DND-41 (cell line): ENCODE measurements at regions not wholly inside any gene's neighbourhood (a gene's known extent, or its start where the extent isn't known, plus 50 kb on each side); places are given as distances from the start of the nearest gene placed in this dataset.

Source experiments
- ATAC-seq: fragments of 200-7000 bp; cut with Tn5 transposase; 3 replicates; pipeline ENCODE4 v1.9.1; 2021; ENCODE audit warnings: low read depth; ENCODE audit not compliant: insufficient read depth
- DNase-seq: peaks from one replicate; pipeline ENCODE4 v3.0.0-alpha.2; 2020
- H2AFZ ChIP-seq: 2 replicates; pipeline ENCODE4 v1.6.0; 2012; ENCODE audit warnings: low read depth, low read length
- H3K27ac ChIP-seq: 2 replicates; pipeline ENCODE4 v1.5.1; 2012; ENCODE audit warnings: low read length, inconsistent platforms
- H3K27me3 ChIP-seq: fragments of 200-600 bp; sonication (generic); 2 replicates; pipeline ENCODE4 v1.6.0; 2012; ENCODE audit warnings: low read length, mild to moderate bottlenecking, inconsistent platforms; ENCODE audit not compliant: insufficient read depth, poor library complexity
- H3K36me3 ChIP-seq: 2 replicates; pipeline ENCODE4 v1.5.1; 2012; ENCODE audit warnings: low read length, inconsistent platforms; ENCODE audit not compliant: insufficient read depth
- H3K4me1 ChIP-seq: 2 replicates; pipeline ENCODE4 v1.5.1; 2012; ENCODE audit warnings: mild to moderate bottlenecking, low read length; ENCODE audit not compliant: insufficient read depth
- H3K4me2 ChIP-seq: 2 replicates; pipeline ENCODE4 v1.6.0; 2012; ENCODE audit warnings: mild to moderate bottlenecking, moderate library complexity, low read length, inconsistent platforms; ENCODE audit not compliant: insufficient read depth
- H3K4me3 ChIP-seq, 2 experiments: fragments of 200-600 bp in 1 of 2; shearing (Covaris generic) in 1 of 2; 2 replicates each; pipeline ENCODE4 v1.5.1; 2012 to 2016; ENCODE audit warnings: inconsistent platforms in 2 of 2, low read length in 2 of 2, mild to moderate bottlenecking in 2 of 2, low read depth in 1 of 2, moderate library complexity in 1 of 2
- H3K79me2 ChIP-seq: 2 replicates; pipeline ENCODE4 v1.6.0; 2012; ENCODE audit warnings: low read length, inconsistent platforms; ENCODE audit not compliant: insufficient read depth
- H3K9ac ChIP-seq: 2 replicates; pipeline ENCODE4 v1.6.0; 2012; ENCODE audit warnings: low read depth, mild to moderate bottlenecking, inconsistent platforms, low read length, moderate library complexity
- H3K9me3 ChIP-seq: 2 replicates; pipeline ENCODE4 v1.5.1; 2012; ENCODE audit warnings: low read length, moderate library complexity, mild to moderate bottlenecking, inconsistent platforms; ENCODE audit not compliant: insufficient read depth, severe bottlenecking
- H4K20me1 ChIP-seq: 2 replicates; pipeline ENCODE4 v1.6.0; 2012; ENCODE audit warnings: low read length; ENCODE audit not compliant: insufficient read depth
- CTCF ChIP-seq: IDR thresholded peaks from 2 replicates; pipeline ENCODE4 v1.5.1; 2012; ENCODE audit warnings: borderline replicate concordance, low read length, moderate library complexity, mild to moderate bottlenecking; ENCODE audit not compliant: poor library complexity, severe bottlenecking; ENCODE audit errors: extremely low read depth
- EZH2 ChIP-seq: IDR thresholded peaks from 3 replicates; pipeline ENCODE4 v1.6.1; 2012; ENCODE audit warnings: borderline replicate concordance, low read depth, mild to moderate bottlenecking, moderate library complexity, low read length, inconsistent platforms; ENCODE audit not compliant: severe bottlenecking

DNA sequence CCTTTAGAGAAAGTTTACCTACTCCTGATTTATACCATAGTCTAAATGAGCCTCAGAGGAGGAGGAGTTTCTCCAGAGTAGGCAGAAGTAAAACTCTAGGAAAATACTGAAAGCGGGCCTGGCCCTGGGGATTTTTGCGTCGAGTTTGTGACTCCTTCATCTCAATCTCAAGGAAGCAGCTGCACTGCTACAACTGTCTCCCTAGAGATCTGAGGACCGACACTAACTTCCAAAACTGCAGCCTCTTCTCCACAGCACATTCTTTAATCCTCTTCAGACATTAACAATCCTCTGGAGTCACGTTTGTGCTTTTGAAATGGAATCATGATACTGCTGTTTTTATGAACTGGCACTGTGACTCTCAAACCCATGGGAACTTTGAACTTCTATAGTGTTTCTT is 281.4 kb downstream of the KCNS3 start:
- Histone ChIP-seq H4K20me1 (no peaks in the 10 kb centered on the region), H3K27me3 (no peaks in the 10 kb centered on the region), H3K36me3 (no peaks in the 10 kb centered on the region), H3K4me2 (no peak overlapping the region), H3K9ac (no peak overlapping the region), H3K79me2 (no peaks in the 10 kb centered on the region), H3K27ac (no peak overlapping the region), H3K9me3 (no peaks in the 10 kb centered on the region), H3K4me3 (no peak overlapping the region), H2AFZ (no peak overlapping the region), H3K4me1 (no peaks in the 10 kb centered on the region)
- ATAC-seq (no peak), DNase-seq (no peak)
- TF ChIP-seq EZH2 (no peak), CTCF (no peak)

DNA sequence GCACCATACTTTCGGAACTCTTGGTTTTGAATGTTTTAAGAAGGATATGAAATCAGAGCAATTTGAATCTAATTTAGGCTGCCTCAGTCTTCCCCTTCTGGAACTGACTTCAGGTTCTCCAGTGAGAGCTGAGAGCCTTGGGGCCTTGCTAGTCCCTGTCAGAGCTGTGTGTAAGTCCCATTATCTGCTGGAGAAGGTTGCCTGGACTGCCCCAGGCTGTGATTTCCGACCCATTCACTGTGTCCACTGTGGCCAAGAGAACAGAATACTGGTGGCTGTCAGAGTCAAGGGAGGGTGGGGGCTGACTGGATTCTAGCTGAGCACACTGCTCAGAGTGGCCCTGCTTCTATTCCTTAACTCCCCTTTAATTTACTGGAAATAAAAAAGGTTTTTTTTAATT is 278.0 kb downstream of the KCNS3 start:
- H4K20me1 ChIP-seq: no peaks in the 10 kb centered on the region
- TF ChIP-seq CTCF (no peak), EZH2 (no peak)
- no peaks in the 10 kb centered on the region for H3K36me3 ChIP-seq
- no peak overlapping the region for H3K27ac ChIP-seq
- no peaks in the 10 kb centered on the region for H3K27me3 ChIP-seq
- no peak overlapping the region for H3K4me3 ChIP-seq
- H3K4me1 ChIP-seq: no peaks in the 10 kb centered on the region
- H2AFZ ChIP-seq: no peak overlapping the region
- no peaks in the 10 kb centered on the region for H3K9me3 ChIP-seq
- DNase-seq: no peak
- ATAC-seq: no peak
- H3K9ac ChIP-seq: no peak overlapping the region
- H3K4me2 ChIP-seq: no peak overlapping the region
- no peaks in the 10 kb centered on the region for H3K79me2 ChIP-seq

- Histone ChIP-seq H2AFZ (no peak overlapping the region), H3K79me2 (no peaks in the 10 kb centered on the region), H3K27ac (no peak overlapping the region), H3K27me3 (no peaks in the 10 kb centered on the region), H3K4me1 (no peaks in the 10 kb centered on the region), H3K9ac (no peak overlapping the region), H3K36me3 (no peaks in the 10 kb centered on the region), H4K20me1 (no peaks in the 10 kb centered on the region), H3K4me2 (no peak overlapping the region), H3K9me3 (no peaks in the 10 kb centered on the region), H3K4me3 (no peak overlapping the region)
- ATAC-seq: no peak
- no peak for DNase-seq
- TF ChIP-seq EZH2 (no peak), CTCF (no peak)
Observed at GRCh38 chr2:18156002-18156401, 277.5 kb downstream of the KCNS3 start.

- DNase-seq: no peak
Observed at GRCh38 chr2:18154812-18155211, 276.3 kb downstream of the KCNS3 start.

More at GRCh38 chr2:18154812-18155211, 276.3 kb downstream of the KCNS3 start:
- H3K27me3 ChIP-seq: no peaks in the 10 kb centered on the region
- no peak overlapping the region for H2AFZ ChIP-seq
- no peaks in the 10 kb centered on the region for H3K9me3 ChIP-seq
- no peak overlapping the region for H3K4me3 ChIP-seq
- no peak for TF ChIP-seq EZH2
- TF ChIP-seq CTCF: no peak
- H3K9ac ChIP-seq: no peak overlapping the region
- H3K4me1 ChIP-seq: no peaks in the 10 kb centered on the region
- no peak overlapping the region for H3K4me2 ChIP-seq
- no peak for ATAC-seq
- no peaks in the 10 kb centered on the region for H4K20me1 ChIP-seq
- no peak overlapping the region for H3K27ac ChIP-seq
- no peaks in the 10 kb centered on the region for H3K79me2 ChIP-seq
- no peaks in the 10 kb centered on the region for H3K36me3 ChIP-seq
